WTC11 (cell line): ENCODE measurements at regions not wholly inside any gene's neighbourhood (a gene's known extent, or its start where the extent isn't known, plus 50 kb on each side); places are given as distances from the start of the nearest gene placed in this dataset.

Experiments
- JUN ChIP-seq: sonication (generic); formaldehyde crosslinking; IDR thresholded peaks from 2 replicates; pipeline ENCODE4 v1.8.0; 2023; ENCODE audit warnings: mild to moderate bottlenecking, missing genetic modification reagents
- PRRX2 ChIP-seq: fragments of 250-450 bp; sonication (Bioruptor Pico); IDR thresholded peaks from 2 replicates; pipeline ENCODE4 v1.8.0; 2021; ENCODE audit warnings: mild to moderate bottlenecking
- SP1 ChIP-seq: sonication (generic); formaldehyde crosslinking; conservative IDR thresholded peaks from 2 replicates; pipeline ENCODE4 v1.8.1; 2022; ENCODE audit warnings: missing genetic modification reagents
- ZNF219 ChIP-seq: sonication (generic); formaldehyde crosslinking; IDR thresholded peaks from 2 replicates; pipeline ENCODE4 v1.8.0; 2023; ENCODE audit warnings: missing genetic modification reagents, mild to moderate bottlenecking, borderline replicate concordance
- ZNF317 ChIP-seq: sonication (generic); formaldehyde crosslinking; IDR thresholded peaks from 2 replicates; pipeline ENCODE4 v1.8.1; 2023; ENCODE audit warnings: low read depth, mild to moderate bottlenecking, moderate library complexity, missing genetic modification reagents, borderline replicate concordance
- TF ChIP-seq, protein P1 (sequence below): sonication (generic); formaldehyde crosslinking; IDR thresholded peaks from 2 replicates; pipeline ENCODE4 v1.8.1; 2023; ENCODE audit warnings: mild to moderate bottlenecking, missing genetic modification reagents, moderate library complexity
- TF ChIP-seq, protein P2 (sequence below): fragments of 200-600 bp; IDR thresholded peaks from 2 replicates; pipeline ENCODE4 v1.8.0; 2022; ENCODE audit warnings: antibody characterized with exemption
- TF ChIP-seq, protein P3 (sequence below): sonication (generic); formaldehyde crosslinking; IDR thresholded peaks from 2 replicates; pipeline ENCODE4 v1.8.0; 2022; ENCODE audit warnings: mild to moderate bottlenecking, missing genetic modification reagents
- TF ChIP-seq, protein P4 (sequence below): sonication (generic); formaldehyde crosslinking; IDR thresholded peaks from 2 replicates; pipeline ENCODE4 v1.8.1; 2022; ENCODE audit warnings: missing genetic modification reagents, borderline replicate concordance

DNA sequence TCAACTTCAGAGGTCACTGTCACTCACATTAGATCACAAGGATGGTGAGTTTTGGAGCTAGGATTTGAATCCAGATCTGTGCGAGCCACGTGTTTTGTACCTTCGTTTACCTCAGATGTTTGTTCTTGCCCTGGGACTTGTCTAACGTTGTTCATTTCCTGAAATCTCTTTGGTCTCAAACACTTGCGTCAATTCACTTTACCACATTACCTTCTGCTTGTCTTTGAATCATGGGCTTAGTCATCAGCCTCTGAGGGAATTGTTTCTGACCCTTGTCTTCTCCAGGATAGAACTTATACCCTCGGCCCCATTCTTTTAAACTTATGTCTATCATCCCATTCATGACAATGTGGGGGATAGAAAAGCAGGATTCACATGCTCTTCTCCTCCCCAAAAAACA, 282.7 kb downstream of the DCDC2C start:
- TF ChIP-seq, protein P1, sequence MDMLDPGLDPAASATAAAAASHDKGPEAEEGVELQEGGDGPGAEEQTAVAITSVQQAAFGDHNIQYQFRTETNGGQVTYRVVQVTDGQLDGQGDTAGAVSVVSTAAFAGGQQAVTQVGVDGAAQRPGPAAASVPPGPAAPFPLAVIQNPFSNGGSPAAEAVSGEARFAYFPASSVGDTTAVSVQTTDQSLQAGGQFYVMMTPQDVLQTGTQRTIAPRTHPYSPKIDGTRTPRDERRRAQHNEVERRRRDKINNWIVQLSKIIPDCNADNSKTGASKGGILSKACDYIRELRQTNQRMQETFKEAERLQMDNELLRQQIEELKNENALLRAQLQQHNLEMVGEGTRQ (CRISPR knock-in tag), result no peak
- TF ChIP-seq ZNF219, result no peak
- TF ChIP-seq, protein P2, sequence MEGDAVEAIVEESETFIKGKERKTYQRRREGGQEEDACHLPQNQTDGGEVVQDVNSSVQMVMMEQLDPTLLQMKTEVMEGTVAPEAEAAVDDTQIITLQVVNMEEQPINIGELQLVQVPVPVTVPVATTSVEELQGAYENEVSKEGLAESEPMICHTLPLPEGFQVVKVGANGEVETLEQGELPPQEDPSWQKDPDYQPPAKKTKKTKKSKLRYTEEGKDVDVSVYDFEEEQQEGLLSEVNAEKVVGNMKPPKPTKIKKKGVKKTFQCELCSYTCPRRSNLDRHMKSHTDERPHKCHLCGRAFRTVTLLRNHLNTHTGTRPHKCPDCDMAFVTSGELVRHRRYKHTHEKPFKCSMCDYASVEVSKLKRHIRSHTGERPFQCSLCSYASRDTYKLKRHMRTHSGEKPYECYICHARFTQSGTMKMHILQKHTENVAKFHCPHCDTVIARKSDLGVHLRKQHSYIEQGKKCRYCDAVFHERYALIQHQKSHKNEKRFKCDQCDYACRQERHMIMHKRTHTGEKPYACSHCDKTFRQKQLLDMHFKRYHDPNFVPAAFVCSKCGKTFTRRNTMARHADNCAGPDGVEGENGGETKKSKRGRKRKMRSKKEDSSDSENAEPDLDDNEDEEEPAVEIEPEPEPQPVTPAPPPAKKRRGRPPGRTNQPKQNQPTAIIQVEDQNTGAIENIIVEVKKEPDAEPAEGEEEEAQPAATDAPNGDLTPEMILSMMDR, result no peak
- TF ChIP-seq ZNF317 (CRISPR knock-in tag), result no peak
- no peak for TF ChIP-seq SP1
- TF ChIP-seq, protein P3, sequence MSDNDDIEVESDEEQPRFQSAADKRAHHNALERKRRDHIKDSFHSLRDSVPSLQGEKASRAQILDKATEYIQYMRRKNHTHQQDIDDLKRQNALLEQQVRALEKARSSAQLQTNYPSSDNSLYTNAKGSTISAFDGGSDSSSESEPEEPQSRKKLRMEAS (CRISPR knock-in tag), result no peak
- no peak for TF ChIP-seq JUN (CRISPR knock-in tag)
- TF ChIP-seq, protein P4, sequence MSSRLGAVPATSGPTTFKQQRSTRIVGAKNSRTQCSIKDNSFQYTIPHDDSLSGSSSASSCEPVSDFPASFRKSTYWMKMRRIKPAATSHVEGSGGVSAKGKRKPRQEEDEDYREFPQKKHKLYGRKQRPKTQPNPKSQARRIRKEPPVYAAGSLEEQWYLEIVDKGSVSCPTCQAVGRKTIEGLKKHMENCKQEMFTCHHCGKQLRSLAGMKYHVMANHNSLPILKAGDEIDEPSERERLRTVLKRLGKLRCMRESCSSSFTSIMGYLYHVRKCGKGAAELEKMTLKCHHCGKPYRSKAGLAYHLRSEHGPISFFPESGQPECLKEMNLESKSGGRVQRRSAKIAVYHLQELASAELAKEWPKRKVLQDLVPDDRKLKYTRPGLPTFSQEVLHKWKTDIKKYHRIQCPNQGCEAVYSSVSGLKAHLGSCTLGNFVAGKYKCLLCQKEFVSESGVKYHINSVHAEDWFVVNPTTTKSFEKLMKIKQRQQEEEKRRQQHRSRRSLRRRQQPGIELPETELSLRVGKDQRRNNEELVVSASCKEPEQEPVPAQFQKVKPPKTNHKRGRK (CRISPR knock-in tag), result no peak
- TF ChIP-seq PRRX2, result no peak
